ENCODE measurements at regions not wholly inside any gene's neighbourhood (a gene's known extent, or its start where the extent isn't known, plus 50 kb on each side); places are given as distances from the start of the nearest gene placed in this dataset.
"Not testable (repeated sequence)": the region's sequence is repeated elsewhere in the genome, so short reads cannot be mapped to it uniquely, and the experiment has no call there.

- 71 to 77% (median 74%) methylated on average over 3 of the region's 3 CpGs for WGBS, 3 donors
- Histone ChIP-seq H3K27ac (no peak overlapping the region), H3K36me3 (no peaks in the 10 kb centered on the region), H3K4me1 (ENCODE audit: insufficient read depth) (no peaks in the 10 kb centered on the region), H3K27me3 (no peaks in the 10 kb centered on the region), H3K9me3 (no peaks in the 10 kb centered on the region), H3K4me3 (no peak overlapping the region)
- intact Hi-C loops (cut with DNase I): loop anchor here in 1 of 4 donors (10.0 kb wide), 2 partner anchors 287 to 367 kb away; partner anchors contain the start of gene VWC2
- DNase-seq: no peak
- no peak for TF ChIP-seq EP300 (IDR thresholded peaks at IDR 0.05)
- TF ChIP-seq POLR2A (IDR thresholded peaks at IDR 0.05): no peak
- no peak for TF ChIP-seq CTCF (IDR thresholded peaks at IDR 0.05)
Observed at GRCh38 chr7:49487830-49488140, 285.7 kb upstream of the VWC2 start.

GRCh38 chr7:49488573-49488972 lies 284.9 kb upstream of the VWC2 start:
- TF ChIP-seq CTCF (IDR thresholded peaks at IDR 0.05) (no peak), EP300 (IDR thresholded peaks at IDR 0.05) (no peak), POLR2A (IDR thresholded peaks at IDR 0.05) (no peak)
- H3K27me3 ChIP-seq: no peaks in the 10 kb centered on the region
- no peaks in the 10 kb centered on the region for H3K4me1 ChIP-seq (ENCODE audit: insufficient read depth)
- H3K4me3 ChIP-seq: no peak overlapping the region
- no peaks in the 10 kb centered on the region for H3K36me3 ChIP-seq
- no peaks in the 10 kb centered on the region for H3K9me3 ChIP-seq
- no peak for DNase-seq
- no peak overlapping the region for H3K27ac ChIP-seq
- intact Hi-C loops (cut with DNase I): loop anchor here in 1 of 4 donors (10.0 kb wide), 2 partner anchors 286 to 366 kb away; partner anchors contain the start of gene VWC2
- 74 to 81% (median 79%) methylated on average over 1 of the region's 1 CpG for WGBS, 3 donors

- Histone ChIP-seq H3K27ac (no peak overlapping the region), H3K27me3 (no peaks in the 10 kb centered on the region), H3K36me3 (no peaks in the 10 kb centered on the region), H3K4me1 (ENCODE audit: insufficient read depth) (no peaks in the 10 kb centered on the region), H3K4me3 (no peak overlapping the region), H3K9me3 (no peaks in the 10 kb centered on the region)
- TF ChIP-seq POLR2A (IDR thresholded peaks at IDR 0.05) (no peak), CTCF (IDR thresholded peaks at IDR 0.05) (no peak), EP300 (IDR thresholded peaks at IDR 0.05) (no peak)
- intact Hi-C loops (cut with DNase I): no loop called here
- 83 to 89% (median 88%) methylated on average over 6 of the region's 6 CpGs for WGBS, 3 donors
- no peak for DNase-seq
Observed at GRCh38 chr7:49497471-49497870, 276.0 kb upstream of the VWC2 start.

- Histone ChIP-seq H3K9me3 (no peaks in the 10 kb centered on the region), H3K36me3 (no peaks in the 10 kb centered on the region), H3K27ac (no peak overlapping the region), H3K4me3 (no peak overlapping the region), H3K4me1 (ENCODE audit: insufficient read depth) (no peaks in the 10 kb centered on the region), H3K27me3 (no peaks in the 10 kb centered on the region)
- TF ChIP-seq CTCF (IDR thresholded peaks at IDR 0.05) (no peak), POLR2A (IDR thresholded peaks at IDR 0.05) (no peak), EP300 (IDR thresholded peaks at IDR 0.05) (no peak)
- no peak for DNase-seq
- intact Hi-C loops (cut with DNase I): no loop called here
- WGBS, 3 donors: 89 to 93% (median 89%) methylated on average over 2 of the region's 2 CpGs
Observed at GRCh38 chr7:49500741-49501140, 272.7 kb upstream of the VWC2 start.

- H3K4me1 ChIP-seq (ENCODE audit: insufficient read depth); H3K36me3 ChIP-seq; H3K27me3 ChIP-seq; H3K27ac ChIP-seq; H3K9me3 ChIP-seq; intact Hi-C loops (cut with DNase I); DNase-seq; H3K4me3 ChIP-seq: not testable (repeated sequence)
- 75 to 88% (median 80%) methylated on average over 2 of the region's 2 CpGs for WGBS, 3 donors
Observed at GRCh38 chr7:49507206-49507605, 266.2 kb upstream of the VWC2 start.
